ENCODE measurements at regions not wholly inside any gene's neighbourhood (a gene's known extent, or its start where the extent isn't known, plus 50 kb on each side); places are given as distances from the start of the nearest gene placed in this dataset.
"Not testable (repeated sequence)": the region's sequence is repeated elsewhere in the genome, so short reads cannot be mapped to it uniquely, and the experiment has no call there.

DNA sequence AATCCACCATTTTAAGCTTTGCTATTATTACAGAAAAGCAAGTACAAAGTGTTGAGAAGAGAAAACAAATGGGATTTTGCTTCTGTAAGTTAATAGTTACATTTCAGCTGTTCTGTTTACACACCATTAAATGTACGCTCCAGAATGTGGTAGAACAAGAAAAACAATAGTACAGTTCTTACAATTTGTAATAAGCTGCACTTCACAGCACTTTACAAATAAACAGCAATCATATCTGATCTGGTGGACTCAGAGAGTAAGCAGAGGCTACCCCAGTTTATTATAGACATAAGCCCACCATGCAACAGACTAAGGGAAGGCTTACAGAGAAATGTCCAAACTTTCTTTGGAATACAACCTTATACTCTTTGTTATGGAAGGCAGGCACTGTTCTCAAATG, 126.4 kb downstream of the OXSM start:
- no peaks in the 10 kb centered on the region for H3K36me3 ChIP-seq
- DNase-seq (no peak), ATAC-seq (no peak)
- H3K4me1 ChIP-seq, result no peaks in the 10 kb centered on the region
- no peak overlapping the region for H3K27ac ChIP-seq
- WGBS, 4 donors, result 0 to 6% (median 1%) methylated on average over 1 of the region's 1 CpG
- no peak overlapping the region for H3K4me3 ChIP-seq
- H3K27me3 ChIP-seq, result no peaks in the 10 kb centered on the region
- peaks cover 0 to 13% (median 0%) of the 10 kb centered on the region in 12 donors for H3K9me3 ChIP-seq
- TF ChIP-seq, protein P1, sequence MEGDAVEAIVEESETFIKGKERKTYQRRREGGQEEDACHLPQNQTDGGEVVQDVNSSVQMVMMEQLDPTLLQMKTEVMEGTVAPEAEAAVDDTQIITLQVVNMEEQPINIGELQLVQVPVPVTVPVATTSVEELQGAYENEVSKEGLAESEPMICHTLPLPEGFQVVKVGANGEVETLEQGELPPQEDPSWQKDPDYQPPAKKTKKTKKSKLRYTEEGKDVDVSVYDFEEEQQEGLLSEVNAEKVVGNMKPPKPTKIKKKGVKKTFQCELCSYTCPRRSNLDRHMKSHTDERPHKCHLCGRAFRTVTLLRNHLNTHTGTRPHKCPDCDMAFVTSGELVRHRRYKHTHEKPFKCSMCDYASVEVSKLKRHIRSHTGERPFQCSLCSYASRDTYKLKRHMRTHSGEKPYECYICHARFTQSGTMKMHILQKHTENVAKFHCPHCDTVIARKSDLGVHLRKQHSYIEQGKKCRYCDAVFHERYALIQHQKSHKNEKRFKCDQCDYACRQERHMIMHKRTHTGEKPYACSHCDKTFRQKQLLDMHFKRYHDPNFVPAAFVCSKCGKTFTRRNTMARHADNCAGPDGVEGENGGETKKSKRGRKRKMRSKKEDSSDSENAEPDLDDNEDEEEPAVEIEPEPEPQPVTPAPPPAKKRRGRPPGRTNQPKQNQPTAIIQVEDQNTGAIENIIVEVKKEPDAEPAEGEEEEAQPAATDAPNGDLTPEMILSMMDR (IDR thresholded peaks at IDR 0.05), result no peak
- TF ChIP-seq POLR2A (IDR thresholded peaks at IDR 0.05), result no peak
- intact Hi-C loops (cut with DNase I), result no loop called here

DNA sequence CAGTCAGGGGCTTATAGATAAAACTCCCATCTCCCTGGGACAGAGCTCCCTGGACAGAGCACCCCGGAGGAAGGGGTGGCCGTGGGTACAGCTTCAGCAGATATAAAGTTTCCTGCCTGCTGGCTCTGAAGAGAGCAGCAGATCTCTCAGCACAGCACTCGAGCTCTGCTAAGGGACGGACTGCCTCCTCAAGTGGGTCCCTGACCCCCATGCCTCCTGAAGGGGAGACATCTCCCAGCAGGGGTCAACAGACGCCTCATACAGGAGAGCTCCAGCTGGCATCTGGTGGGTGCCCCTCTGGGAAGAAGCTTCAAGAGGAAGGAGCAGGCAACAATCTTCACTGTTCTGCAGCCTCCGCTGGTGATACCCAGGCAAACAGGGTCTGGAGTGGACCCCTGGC, 142.1 kb downstream of the OXSM start:
- ATAC-seq; H3K4me1 ChIP-seq; H3K27ac ChIP-seq; H3K4me3 ChIP-seq; DNase-seq; H3K36me3 ChIP-seq; intact Hi-C loops (cut with DNase I); H3K27me3 ChIP-seq: not testable (repeated sequence)
- peaks cover 0 to 40% (median 15%) of the 10 kb centered on the region in 12 donors for H3K9me3 ChIP-seq
- 81 to 90% (median 88%) methylated on average over 4 to 6 of the region's 6 CpGs for WGBS, 4 donors

DNA sequence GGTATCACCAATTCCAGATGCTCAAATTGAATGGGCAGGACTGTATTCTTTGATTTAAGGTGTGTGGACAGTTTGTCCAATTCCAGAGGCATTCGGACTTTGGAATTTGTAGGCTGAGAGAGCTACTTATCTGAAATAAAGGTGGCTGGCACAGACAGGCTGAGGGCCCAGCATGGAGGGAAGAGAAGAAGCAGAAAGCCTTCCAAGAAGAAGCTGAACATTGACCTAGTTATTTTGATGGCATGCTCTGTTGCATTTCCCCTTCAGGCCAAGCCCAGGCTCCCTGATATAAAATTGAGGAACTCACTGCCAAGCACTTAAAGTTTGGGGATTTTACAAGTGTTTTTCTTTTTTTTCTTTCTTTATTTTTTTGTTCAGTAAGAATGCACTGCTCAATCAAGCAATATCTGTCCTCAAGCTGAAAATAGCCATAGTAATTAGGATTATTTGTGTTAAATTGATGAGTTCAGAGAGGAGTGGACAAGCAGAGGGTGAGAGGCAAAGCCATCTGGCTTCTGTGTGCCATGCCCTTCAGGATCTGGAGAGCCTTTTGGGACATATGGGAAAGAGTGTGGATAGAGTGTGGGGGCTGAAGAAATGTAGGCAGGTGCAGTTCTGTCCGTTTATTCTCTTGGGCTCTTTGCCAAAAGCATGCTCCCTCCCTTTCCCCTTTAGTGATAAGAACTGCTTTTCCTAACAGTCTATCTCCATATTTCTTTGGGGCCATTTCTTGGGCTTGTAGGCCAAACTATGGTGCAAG, 148.9 kb downstream of the OXSM start:
- Histone ChIP-seq H3K27ac (no peak overlapping the region), H3K27me3 (no peaks in the 10 kb centered on the region), H3K36me3 (no peaks in the 10 kb centered on the region), H3K4me3 (no peak overlapping the region), H3K9me3 (peaks cover 0 to 9% (median under 1%) of the 10 kb centered on the region in 12 donors), H3K4me1 (no peaks in the 10 kb centered on the region)
- ATAC-seq, result no peak
- no peak for DNase-seq
- intact Hi-C loops (cut with DNase I), result no loop called here
- WGBS, 4 donors, result 42 to 57% (median 53%) methylated on average over 2 of the region's 2 CpGs
- TF ChIP-seq, protein P1 (IDR thresholded peaks at IDR 0.05), result no peak
- no peak for TF ChIP-seq POLR2A (IDR thresholded peaks at IDR 0.05)

DNA sequence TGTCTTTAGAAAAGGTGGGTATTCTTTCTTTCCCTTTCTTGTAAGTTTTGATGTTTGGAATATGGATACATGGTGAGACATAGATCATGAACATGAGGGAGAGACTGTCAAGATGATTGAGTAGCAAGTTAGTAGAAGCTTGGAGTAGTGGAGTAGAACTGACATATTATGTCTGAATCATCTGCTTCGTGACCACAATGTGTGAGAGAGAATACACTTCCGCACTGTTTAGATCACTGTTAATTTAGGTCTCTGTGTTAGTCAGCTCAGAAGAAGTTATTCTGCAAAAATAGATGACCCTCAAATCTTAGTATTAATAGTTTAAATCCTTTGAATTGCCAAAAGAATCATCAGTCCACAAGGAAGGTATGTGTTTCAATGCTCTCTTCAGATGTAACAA, 151.0 kb downstream of the OXSM start:
- ATAC-seq, result no peak
- intact Hi-C loops (cut with DNase I), result no loop called here
- Histone ChIP-seq H3K36me3 (no peaks in the 10 kb centered on the region), H3K4me1 (no peaks in the 10 kb centered on the region), H3K9me3 (no peaks in the 10 kb centered on the region), H3K27ac (no peak overlapping the region), H3K27me3 (no peaks in the 10 kb centered on the region), H3K4me3 (no peak overlapping the region)
- TF ChIP-seq, protein P1 (IDR thresholded peaks at IDR 0.05), result no peak
- TF ChIP-seq POLR2A (IDR thresholded peaks at IDR 0.05), result no peak
- DNase-seq, result no peak
- WGBS, 4 donors, result 92 to 98% (median 93%) methylated on average over 2 of the region's 2 CpGs

DNA sequence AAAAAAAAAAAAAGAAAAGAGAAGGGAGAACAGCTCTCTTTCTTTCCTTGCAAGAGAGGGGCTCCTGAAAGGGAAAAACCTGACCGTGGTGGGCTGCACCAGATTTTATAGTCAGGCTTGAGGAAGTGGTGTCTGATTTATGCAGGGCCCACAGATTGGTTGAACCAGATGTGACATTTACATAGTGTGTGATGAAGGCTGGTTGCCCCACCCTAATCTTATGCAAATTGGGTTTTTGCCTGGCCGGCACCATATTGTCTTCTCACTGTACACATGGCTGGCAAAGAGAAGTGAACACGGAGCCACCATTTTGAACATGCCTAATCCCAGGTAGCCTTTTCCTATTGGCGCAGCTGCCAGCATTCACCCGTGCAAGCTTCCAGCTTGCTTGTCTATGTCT, 154.4 kb downstream of the OXSM start:
- H3K27ac ChIP-seq, result no peak overlapping the region
- ATAC-seq, result no peak
- H3K27me3 ChIP-seq, result no peaks in the 10 kb centered on the region

More for the DNA sequence above, 154.4 kb downstream of the OXSM start:
- TF ChIP-seq, protein P1 (IDR thresholded peaks at IDR 0.05), result no peak
- no peak for TF ChIP-seq POLR2A (IDR thresholded peaks at IDR 0.05)
- no peak for DNase-seq
- no peaks in the 10 kb centered on the region for H3K9me3 ChIP-seq
- H3K36me3 ChIP-seq, result no peaks in the 10 kb centered on the region
- WGBS, 4 donors, result 90 to 95% (median 93%) methylated on average over 5 of the region's 5 CpGs
- intact Hi-C loops (cut with DNase I), result no loop called here
- no peaks in the 10 kb centered on the region for H3K4me1 ChIP-seq
- H3K4me3 ChIP-seq, result no peak overlapping the region
